ENCODE measurements at regions not wholly inside any gene's neighbourhood (a gene's known extent, or its start where the extent isn't known, plus 50 kb on each side); places are given as distances from the start of the nearest gene placed in this dataset.

- Histone ChIP-seq H3K4me3 (ENCODE audit: low read length) (no peak overlapping the region), H3K36me3 (ENCODE audit: control insufficient read depth, low read depth, low read length) (no peaks in the 10 kb centered on the region), H3K4me1 (ENCODE audit: control insufficient read depth, low read depth, low read length) (no peaks in the 10 kb centered on the region), H3K9me3 (ENCODE audit: control insufficient read depth, low read depth, low read length) (no peaks in the 10 kb centered on the region), H3K9ac (ENCODE audit: low read length) (no peak overlapping the region), H3K27me3 (ENCODE audit: control insufficient read depth, insufficient read depth, low read length) (no peaks in the 10 kb centered on the region), H3K27ac (ENCODE audit: low read length) (no peak overlapping the region)
These were observed 209.9 kb downstream of the COL4A1 start for GRCh38 chr13:110097013-110097412.

GRCh38 chr13:110092831-110093247 lies 214.1 kb downstream of the COL4A1 start:
- Histone ChIP-seq H3K27me3 (ENCODE audit: control insufficient read depth, insufficient read depth, low read length) (no peaks in the 10 kb centered on the region), H3K4me1 (ENCODE audit: control insufficient read depth, low read depth, low read length) (no peaks in the 10 kb centered on the region), H3K9me3 (ENCODE audit: control insufficient read depth, low read depth, low read length) (no peaks in the 10 kb centered on the region), H3K36me3 (ENCODE audit: control insufficient read depth, low read depth, low read length) (no peaks in the 10 kb centered on the region), H3K9ac (ENCODE audit: low read length) (no peak overlapping the region), H3K27ac (ENCODE audit: low read length) (no peak overlapping the region), H3K4me3 (ENCODE audit: low read length) (no peak overlapping the region)

GRCh38 chr13:110089815-110090214 lies 217.1 kb downstream of the COL4A1 start:
- peaks cover 4% of the 10 kb centered on the region for H3K9me3 ChIP-seq (ENCODE audit: control insufficient read depth, low read depth, low read length)
- H3K4me1 ChIP-seq (ENCODE audit: control insufficient read depth, low read depth, low read length) = no peaks in the 10 kb centered on the region
- H3K27ac ChIP-seq (ENCODE audit: low read length) = no peak overlapping the region
- H3K36me3 ChIP-seq (ENCODE audit: control insufficient read depth, low read depth, low read length) = no peaks in the 10 kb centered on the region
- H3K27me3 ChIP-seq (ENCODE audit: control insufficient read depth, insufficient read depth, low read length) = no peaks in the 10 kb centered on the region
- H3K9ac ChIP-seq (ENCODE audit: low read length) = no peak overlapping the region
- no peak overlapping the region for H3K4me3 ChIP-seq (ENCODE audit: low read length)

GRCh38 chr13:110089100-110089499 lies 217.9 kb downstream of the COL4A1 start:
- Histone ChIP-seq H3K36me3 (ENCODE audit: control insufficient read depth, low read depth, low read length) (no peaks in the 10 kb centered on the region), H3K4me1 (ENCODE audit: control insufficient read depth, low read depth, low read length) (no peaks in the 10 kb centered on the region), H3K9ac (ENCODE audit: low read length) (no peak overlapping the region), H3K27me3 (ENCODE audit: control insufficient read depth, insufficient read depth, low read length) (no peaks in the 10 kb centered on the region), H3K27ac (ENCODE audit: low read length) (no peak overlapping the region), H3K9me3 (ENCODE audit: control insufficient read depth, low read depth, low read length) (peaks cover 4% of the 10 kb centered on the region), H3K4me3 (ENCODE audit: low read length) (no peak overlapping the region)

GRCh38 chr13:110073982-110074381 lies 233.0 kb downstream of the COL4A1 start:
- H3K36me3 ChIP-seq (ENCODE audit: control insufficient read depth, low read depth, low read length) = no peaks in the 10 kb centered on the region
- H3K4me3 ChIP-seq (ENCODE audit: low read length) = no peak overlapping the region
- no peak overlapping the region for H3K27ac ChIP-seq (ENCODE audit: low read length)
- H3K9ac ChIP-seq (ENCODE audit: low read length) = no peak overlapping the region
- no peaks in the 10 kb centered on the region for H3K9me3 ChIP-seq (ENCODE audit: control insufficient read depth, low read depth, low read length)
- H3K4me1 ChIP-seq (ENCODE audit: control insufficient read depth, low read depth, low read length) = peaks cover 5% of the 10 kb centered on the region
- no peaks in the 10 kb centered on the region for H3K27me3 ChIP-seq (ENCODE audit: control insufficient read depth, insufficient read depth, low read length)

GRCh38 chr13:110070511-110071120 lies 236.3 kb downstream of the COL4A1 start:
- H3K4me1 ChIP-seq (ENCODE audit: control insufficient read depth, low read depth, low read length) = peaks cover 5% of the 10 kb centered on the region
- H3K9me3 ChIP-seq (ENCODE audit: control insufficient read depth, low read depth, low read length) = no peaks in the 10 kb centered on the region
- H3K4me3 ChIP-seq (ENCODE audit: low read length) = no peak overlapping the region
- H3K9ac ChIP-seq (ENCODE audit: low read length) = no peak overlapping the region
- no peaks in the 10 kb centered on the region for H3K27me3 ChIP-seq (ENCODE audit: control insufficient read depth, insufficient read depth, low read length)
- no peak overlapping the region for H3K27ac ChIP-seq (ENCODE audit: low read length)
- H3K36me3 ChIP-seq (ENCODE audit: control insufficient read depth, low read depth, low read length) = no peaks in the 10 kb centered on the region

GRCh38 chr13:110070046-110070445 lies 236.9 kb downstream of the COL4A1 start:
- Histone ChIP-seq H3K9ac (ENCODE audit: low read length) (no peak overlapping the region), H3K27ac (ENCODE audit: low read length) (no peak overlapping the region), H3K4me3 (ENCODE audit: low read length) (no peak overlapping the region), H3K4me1 (ENCODE audit: control insufficient read depth, low read depth, low read length) (peaks cover 5% of the 10 kb centered on the region), H3K9me3 (ENCODE audit: control insufficient read depth, low read depth, low read length) (no peaks in the 10 kb centered on the region), H3K27me3 (ENCODE audit: control insufficient read depth, insufficient read depth, low read length) (no peaks in the 10 kb centered on the region), H3K36me3 (ENCODE audit: control insufficient read depth, low read depth, low read length) (no peaks in the 10 kb centered on the region)

GRCh38 chr13:110068176-110068473 lies 238.8 kb downstream of the COL4A1 start:
- Histone ChIP-seq H3K9ac (ENCODE audit: low read length) (no peak overlapping the region), H3K27me3 (ENCODE audit: control insufficient read depth, insufficient read depth, low read length) (no peaks in the 10 kb centered on the region)

GRCh38 chr13:110067355-110068175 lies 239.4 kb downstream of the COL4A1 start:
- Histone ChIP-seq H3K27ac (ENCODE audit: low read length) (no peak overlapping the region), H3K27me3 (ENCODE audit: control insufficient read depth, insufficient read depth, low read length) (no peaks in the 10 kb centered on the region), H3K4me3 (ENCODE audit: low read length) (no peak overlapping the region), H3K9me3 (ENCODE audit: control insufficient read depth, low read depth, low read length) (no peaks in the 10 kb centered on the region), H3K9ac (ENCODE audit: low read length) (no peak overlapping the region), H3K4me1 (ENCODE audit: control insufficient read depth, low read depth, low read length) (peaks cover 5% of the 10 kb centered on the region), H3K36me3 (ENCODE audit: control insufficient read depth, low read depth, low read length) (no peaks in the 10 kb centered on the region)

More at GRCh38 chr13:110068176-110068473, 238.8 kb downstream of the COL4A1 start:
- H3K9me3 ChIP-seq (ENCODE audit: control insufficient read depth, low read depth, low read length) = no peaks in the 10 kb centered on the region
- no peak overlapping the region for H3K27ac ChIP-seq (ENCODE audit: low read length)
- peaks cover 5% of the 10 kb centered on the region for H3K4me1 ChIP-seq (ENCODE audit: control insufficient read depth, low read depth, low read length)
- no peaks in the 10 kb centered on the region for H3K36me3 ChIP-seq (ENCODE audit: control insufficient read depth, low read depth, low read length)
- H3K4me3 ChIP-seq (ENCODE audit: low read length) = no peak overlapping the region

GRCh38 chr13:110065780-110066179 lies 241.2 kb downstream of the COL4A1 start:
- Histone ChIP-seq H3K27me3 (ENCODE audit: control insufficient read depth, insufficient read depth, low read length) (no peaks in the 10 kb centered on the region), H3K9ac (ENCODE audit: low read length) (no peak overlapping the region), H3K27ac (ENCODE audit: low read length) (no peak overlapping the region), H3K4me3 (ENCODE audit: low read length) (no peak overlapping the region), H3K4me1 (ENCODE audit: control insufficient read depth, low read depth, low read length) (peaks cover 5% of the 10 kb centered on the region), H3K36me3 (ENCODE audit: control insufficient read depth, low read depth, low read length) (no peaks in the 10 kb centered on the region), H3K9me3 (ENCODE audit: control insufficient read depth, low read depth, low read length) (no peaks in the 10 kb centered on the region)

GRCh38 chr13:110063490-110064421 lies 243.2 kb downstream of the COL4A1 start:
- Histone ChIP-seq H3K27ac (ENCODE audit: low read length) (no peak overlapping the region), H3K9ac (ENCODE audit: low read length) (no peak overlapping the region), H3K4me3 (ENCODE audit: low read length) (no peak overlapping the region), H3K27me3 (ENCODE audit: control insufficient read depth, insufficient read depth, low read length) (no peaks in the 10 kb centered on the region), H3K36me3 (ENCODE audit: control insufficient read depth, low read depth, low read length) (no peaks in the 10 kb centered on the region), H3K9me3 (ENCODE audit: control insufficient read depth, low read depth, low read length) (no peaks in the 10 kb centered on the region), H3K4me1 (ENCODE audit: control insufficient read depth, low read depth, low read length) (no peaks in the 10 kb centered on the region)
